WERI-Rb-1 (cell line): ENCODE measurements at regions not wholly inside any gene's neighbourhood (a gene's known extent, or its start where the extent isn't known, plus 50 kb on each side); places are given as distances from the start of the nearest gene placed in this dataset.
"Not testable (repeated sequence)": the region's sequence is repeated elsewhere in the genome, so short reads cannot be mapped to it uniquely, and the experiment has no call there.

Source experiments
- DNase-seq: peaks from one replicate; pipeline ENCODE4 v3.0.0-alpha.2; 2020
- H3K27ac ChIP-seq: fragments of 250-450 bp; sonication (Bioruptor Pico); 2 replicates; pipeline ENCODE4 v1.5.1; 2020; ENCODE audit warnings: mild to moderate bottlenecking, moderate library complexity
- H3K27me3 ChIP-seq: fragments of 250-450 bp; sonication (Bioruptor Pico); 2 replicates; pipeline ENCODE4 v1.5.1; 2021; ENCODE audit warnings: mild to moderate bottlenecking, low read depth, moderate library complexity; ENCODE audit not compliant: insufficient read depth, severe bottlenecking
- H3K36me3 ChIP-seq: fragments of 250-450 bp; sonication (Bioruptor Pico); 2 replicates; pipeline ENCODE4 v1.5.1; 2020; ENCODE audit warnings: mild to moderate bottlenecking, moderate library complexity
- H3K4me3 ChIP-seq: 2 replicates; pipeline ENCODE4 v1.5.1; 2011; ENCODE audit warnings: low read depth, mild to moderate bottlenecking, control low read depth, low read length
- H3K9me3 ChIP-seq: fragments of 250-450 bp; sonication (Bioruptor Pico); 2 replicates; pipeline ENCODE4 v1.5.1; 2021; ENCODE audit warnings: mild to moderate bottlenecking, moderate library complexity; ENCODE audit not compliant: severe bottlenecking

DNA sequence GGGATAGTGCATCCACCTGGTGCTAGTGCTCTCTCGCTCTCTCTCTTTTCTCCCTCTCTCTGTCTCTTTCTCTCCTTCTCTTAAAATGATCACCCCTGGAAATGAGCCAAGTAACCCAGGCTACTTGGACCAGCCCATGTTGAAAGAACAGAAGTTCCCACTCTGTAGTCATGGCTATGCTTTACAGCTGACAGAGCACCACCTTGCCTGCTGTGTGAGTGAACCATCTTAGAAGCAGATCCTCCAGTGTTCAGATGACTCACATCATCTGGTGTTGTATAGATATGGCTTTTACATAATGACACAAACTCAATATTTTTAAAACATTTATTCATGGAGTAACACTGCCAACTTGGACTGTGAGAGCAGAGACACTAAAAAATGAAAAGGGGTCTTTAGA is 57.7 kb upstream of the POMZP3 start:
- H3K4me3 ChIP-seq, DNase-seq, H3K36me3 ChIP-seq, H3K27me3 ChIP-seq, H3K27ac ChIP-seq, H3K9me3 ChIP-seq: not testable (repeated sequence)

GRCh38 chr7:76683631-76684030 is 56.6 kb upstream of the POMZP3 start:
- H3K9me3 ChIP-seq, H3K27me3 ChIP-seq, H3K36me3 ChIP-seq, H3K27ac ChIP-seq, DNase-seq, H3K4me3 ChIP-seq: not testable (repeated sequence)

DNA sequence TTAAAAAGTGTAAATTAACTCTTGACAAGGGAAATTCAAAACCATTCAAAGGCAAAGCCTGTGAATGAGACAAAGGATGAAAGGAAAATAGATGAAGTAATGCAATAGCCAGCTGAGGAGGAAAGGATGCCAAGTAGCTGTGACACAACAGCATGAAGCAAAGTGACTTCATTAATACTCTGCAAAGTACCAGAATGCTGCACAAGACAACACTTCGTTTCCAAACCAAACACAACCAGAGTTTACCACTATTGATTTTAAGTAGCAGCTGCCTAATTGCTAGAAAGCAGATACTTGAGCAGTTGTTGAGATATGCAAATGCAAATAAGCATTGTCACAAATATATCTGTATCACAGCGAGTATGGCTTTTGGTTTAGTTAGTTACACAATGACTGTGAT is 54.7 kb upstream of the POMZP3 start:
- not testable (repeated sequence) for H3K4me3 ChIP-seq, DNase-seq, H3K9me3 ChIP-seq, H3K27me3 ChIP-seq, H3K36me3 ChIP-seq, H3K27ac ChIP-seq

- H3K27ac ChIP-seq, H3K27me3 ChIP-seq, H3K4me3 ChIP-seq, H3K36me3 ChIP-seq, H3K9me3 ChIP-seq, DNase-seq: not testable (repeated sequence)
These were observed 52.1 kb upstream of the POMZP3 start for GRCh38 chr7:76679174-76679573.

DNA sequence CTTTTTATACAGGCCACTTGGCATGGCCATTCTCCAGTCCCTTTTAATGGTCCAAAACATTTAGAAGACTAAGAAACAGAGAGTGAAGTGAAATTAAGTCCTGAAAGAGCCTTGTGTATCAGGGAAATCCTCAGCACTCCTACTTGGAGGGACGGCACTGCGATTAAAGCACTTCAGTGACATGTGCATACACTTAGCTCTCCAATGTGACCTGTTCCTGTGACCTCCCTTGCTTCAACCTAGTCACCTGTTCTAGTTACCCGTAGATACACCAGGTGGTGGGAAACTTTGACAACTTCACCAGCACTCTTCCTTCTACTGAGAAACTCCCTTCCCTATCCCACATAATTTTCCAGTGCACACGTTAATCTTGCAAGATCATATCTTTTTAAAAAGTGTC is 51.4 kb upstream of the POMZP3 start:
- H3K36me3 ChIP-seq, DNase-seq, H3K9me3 ChIP-seq, H3K27me3 ChIP-seq, H3K4me3 ChIP-seq, H3K27ac ChIP-seq: not testable (repeated sequence)

DNA sequence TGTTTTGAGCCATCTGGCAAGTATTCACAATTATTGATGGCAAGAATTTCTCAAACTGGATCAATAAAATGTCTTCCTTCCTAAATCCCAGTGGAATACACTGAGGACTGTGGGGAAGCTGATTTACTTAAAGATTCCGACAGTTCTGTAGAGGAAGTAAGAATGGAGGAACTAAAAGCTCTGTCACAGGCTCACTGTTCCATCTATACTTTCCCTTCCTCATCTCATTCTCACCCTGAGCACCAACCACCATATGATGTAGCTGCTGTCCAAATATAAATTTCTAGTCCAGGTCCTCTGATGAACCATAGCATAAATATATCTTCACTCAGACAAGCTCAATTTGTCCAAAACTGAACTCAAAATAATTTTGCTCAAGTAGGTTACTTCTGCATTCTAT is 49.8 kb upstream of the POMZP3 start:
- H3K9me3 ChIP-seq, DNase-seq: not testable (repeated sequence)

More for the DNA sequence above, 49.8 kb upstream of the POMZP3 start:
- H3K4me3 ChIP-seq, H3K36me3 ChIP-seq, H3K27me3 ChIP-seq, H3K27ac ChIP-seq: not testable (repeated sequence)
